ENCODE measurements at regions not wholly inside any gene's neighbourhood (a gene's known extent, or its start where the extent isn't known, plus 50 kb on each side); places are given as distances from the start of the nearest gene placed in this dataset.
"Not testable (repeated sequence)": the region's sequence is repeated elsewhere in the genome, so short reads cannot be mapped to it uniquely, and the experiment has no call there.

DNA sequence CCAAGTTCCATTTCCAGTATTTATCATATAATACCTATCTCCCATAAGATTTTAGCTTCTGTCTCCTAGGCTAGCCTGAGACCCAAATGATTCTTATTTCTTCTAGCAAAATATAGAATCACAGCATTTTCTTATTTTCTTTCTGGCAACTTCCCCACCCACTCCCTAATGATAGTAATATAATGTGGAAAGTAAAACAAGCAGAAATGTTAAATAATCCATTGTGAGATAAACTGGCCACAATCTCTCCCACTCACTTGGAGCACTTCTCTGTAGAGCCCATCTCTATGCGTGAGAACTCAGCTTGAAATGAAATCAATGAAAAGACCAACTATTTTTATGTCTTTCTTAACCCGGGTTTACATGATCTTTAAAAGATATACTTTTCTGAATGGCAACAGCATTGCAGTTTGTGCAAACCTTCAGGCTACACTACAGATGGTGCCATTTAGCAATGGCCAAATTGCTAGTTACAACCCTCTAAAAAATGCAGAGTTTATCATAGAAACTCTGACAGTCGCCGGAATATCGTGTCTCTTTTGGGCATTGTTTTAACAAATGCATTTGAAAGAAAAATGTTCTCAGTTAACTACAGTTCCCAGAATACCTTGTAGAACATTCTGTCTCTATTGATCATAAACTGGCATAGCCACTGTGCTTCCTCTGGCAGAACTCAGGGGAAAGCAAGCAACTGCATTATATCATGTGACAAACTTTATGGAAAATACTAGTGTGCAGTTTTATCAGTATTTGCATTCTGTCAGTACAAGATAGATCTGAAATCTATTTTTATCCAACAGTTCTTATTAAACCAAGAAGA is 1407.4 kb upstream of the ZEB2 start:
- DNase-seq = peak; percentile 56

DNA sequence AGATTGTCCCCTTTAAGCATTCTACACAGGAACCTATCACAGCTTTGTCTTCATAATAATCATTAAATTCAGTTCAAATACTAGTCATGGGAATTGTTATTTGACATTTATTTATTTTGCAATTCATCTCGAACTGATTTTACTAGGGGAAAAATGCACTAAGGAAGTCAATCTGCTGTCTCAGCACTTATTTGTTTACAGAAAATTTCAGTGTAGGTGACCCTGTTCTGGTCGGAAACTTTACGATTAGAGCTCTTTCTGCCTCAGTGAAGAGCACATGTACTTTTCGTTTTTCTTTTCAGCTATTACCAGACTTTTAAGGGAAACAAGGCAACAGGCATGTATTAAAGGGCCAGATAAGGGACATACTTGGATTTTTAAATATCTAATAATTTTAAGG is 1405.7 kb upstream of the ZEB2 start:
- no peak for DNase-seq

DNA sequence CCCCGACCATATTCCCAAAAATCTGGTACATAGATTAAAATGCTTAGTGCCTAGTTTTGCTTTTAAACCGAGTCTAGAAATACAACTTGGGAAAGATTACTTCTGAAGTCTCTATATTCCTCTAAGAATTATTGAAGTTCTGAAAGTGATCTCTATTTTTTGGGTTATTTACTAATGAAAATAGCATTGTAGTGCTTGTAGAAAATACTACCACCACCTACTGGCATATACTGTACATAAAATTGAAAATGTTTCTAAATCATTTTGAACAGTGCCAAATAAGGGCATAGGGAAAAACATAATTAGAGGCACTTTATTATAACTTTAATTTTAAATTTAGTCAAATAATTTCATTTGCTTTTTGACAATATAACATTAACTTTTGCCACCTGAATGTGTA is 1399.6 kb upstream of the ZEB2 start:
- no peak for DNase-seq

DNA sequence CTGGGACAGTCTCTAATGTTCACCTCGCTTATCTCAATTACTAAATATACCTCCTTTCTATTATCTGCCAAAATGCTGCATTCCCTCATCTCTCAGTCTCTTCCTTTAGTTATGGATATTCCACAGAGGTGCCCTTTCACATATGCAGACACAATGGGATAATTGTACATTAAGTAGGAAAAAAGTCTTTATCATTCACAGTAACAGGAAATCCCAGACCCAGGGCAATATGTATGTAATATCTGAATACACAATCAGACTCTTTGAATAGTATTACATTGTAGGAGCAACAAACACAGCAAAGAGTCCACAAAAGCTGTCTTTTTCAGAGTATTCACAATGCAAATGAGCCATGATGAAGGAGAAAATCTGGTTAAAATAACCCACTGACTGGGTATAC is 1399.0 kb upstream of the ZEB2 start:
- DNase-seq = no peak

DNA sequence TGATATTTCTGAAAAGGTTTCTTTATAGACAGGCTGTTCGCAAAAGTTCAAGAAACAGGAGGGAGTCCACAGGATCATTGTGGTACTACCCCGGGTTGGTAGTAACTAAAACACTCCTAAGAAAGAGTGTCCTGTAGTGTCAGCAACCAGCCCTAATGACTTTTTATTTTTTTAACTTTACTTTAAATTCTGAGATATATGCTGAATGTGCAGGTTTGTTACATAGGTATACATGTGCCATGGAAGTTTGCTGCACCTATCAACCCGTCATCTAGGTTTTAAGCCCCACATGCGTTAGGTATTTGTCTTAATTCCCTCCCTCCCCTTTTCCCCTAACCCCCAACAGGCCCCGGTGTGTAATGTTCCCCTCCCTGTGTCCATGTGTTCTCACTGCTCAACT is 1396.9 kb upstream of the ZEB2 start:
- DNase-seq = no peak

DNA sequence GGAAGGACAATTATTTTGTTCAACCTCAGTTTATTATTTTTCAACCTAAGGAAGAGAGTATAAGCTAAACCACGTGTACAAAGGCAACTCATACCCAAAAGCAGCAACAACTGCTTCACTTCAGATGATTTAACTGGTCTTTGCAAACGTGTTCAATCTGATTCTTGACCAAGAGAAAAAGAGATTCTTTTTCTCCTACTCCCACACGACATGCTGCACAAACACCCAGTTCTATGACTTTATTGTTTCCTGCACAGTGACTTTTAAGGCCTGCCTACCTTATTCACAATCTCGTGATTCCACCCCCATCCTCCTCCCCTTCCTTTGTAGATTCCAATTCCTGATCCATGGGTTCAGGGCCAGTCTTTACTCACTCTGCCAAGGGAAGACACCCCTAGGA is 1394.8 kb upstream of the ZEB2 start:
- DNase-seq = no peak

DNA sequence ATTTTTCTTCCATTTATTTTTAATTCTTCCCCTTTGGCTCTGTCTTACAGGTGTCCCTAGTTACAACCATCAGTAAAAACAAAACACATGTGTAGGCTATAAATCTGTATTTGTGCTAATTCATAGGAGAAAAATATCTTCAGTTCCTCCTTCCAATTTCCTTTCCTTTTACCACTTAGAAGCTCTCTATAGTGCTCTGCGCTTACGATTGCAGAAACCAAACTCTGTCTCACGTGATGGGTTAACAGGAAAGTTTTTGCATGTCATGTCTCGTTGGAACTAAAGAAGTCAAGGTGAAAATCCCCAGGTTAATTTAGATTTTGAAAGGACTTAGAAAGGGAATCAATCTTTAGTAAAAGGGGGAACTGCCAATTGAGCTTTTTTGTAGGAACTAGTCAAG is 1390.5 kb upstream of the ZEB2 start:
- DNase-seq = no peak

DNA sequence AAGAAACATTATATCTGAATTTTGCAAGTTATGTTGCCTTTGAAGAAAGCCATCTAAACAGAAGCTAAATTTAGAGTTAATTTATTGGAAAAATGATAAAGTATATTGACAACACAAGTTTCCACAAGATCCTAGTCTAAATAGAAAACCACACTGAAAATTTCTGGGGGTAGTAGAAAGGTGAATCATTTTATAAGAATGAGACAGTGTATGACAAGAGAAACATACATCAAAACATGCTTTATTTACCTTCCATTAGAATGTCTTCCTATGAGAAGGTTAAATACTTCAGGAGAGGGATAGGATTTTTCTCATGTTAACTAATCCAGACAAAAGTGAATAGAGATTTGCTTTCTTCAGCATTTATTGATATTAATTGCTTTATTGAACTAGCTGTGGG is 1389.8 kb upstream of the ZEB2 start:
- DNase-seq = no peak

DNA sequence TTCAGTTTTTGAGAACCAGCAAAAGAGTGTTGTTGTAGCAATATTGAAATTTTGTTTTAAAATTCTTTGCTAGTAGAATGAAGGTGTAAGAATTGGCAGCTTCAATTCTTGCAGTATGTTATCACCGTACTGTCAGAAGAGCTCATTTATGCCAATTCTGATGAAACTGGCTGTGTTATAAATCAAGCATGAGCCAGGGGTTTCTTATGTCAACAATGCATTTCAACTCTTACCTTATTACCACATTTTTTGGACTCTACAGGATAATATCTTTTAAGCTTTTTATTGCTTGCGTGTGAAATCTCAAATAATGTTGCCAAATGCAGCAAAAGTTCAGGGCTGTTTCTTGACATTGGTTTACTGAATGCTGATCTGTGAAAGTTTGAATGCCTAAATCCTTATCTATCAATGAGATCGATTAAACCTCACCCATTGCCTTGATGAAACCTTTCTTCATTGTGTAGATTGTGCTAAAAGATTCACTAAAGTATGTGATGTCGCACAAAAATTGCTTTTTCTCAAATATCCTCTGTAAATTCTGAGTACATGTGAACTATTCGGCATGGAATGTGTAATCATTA is 1389.3 kb upstream of the ZEB2 start:
- no peak for DNase-seq

DNA sequence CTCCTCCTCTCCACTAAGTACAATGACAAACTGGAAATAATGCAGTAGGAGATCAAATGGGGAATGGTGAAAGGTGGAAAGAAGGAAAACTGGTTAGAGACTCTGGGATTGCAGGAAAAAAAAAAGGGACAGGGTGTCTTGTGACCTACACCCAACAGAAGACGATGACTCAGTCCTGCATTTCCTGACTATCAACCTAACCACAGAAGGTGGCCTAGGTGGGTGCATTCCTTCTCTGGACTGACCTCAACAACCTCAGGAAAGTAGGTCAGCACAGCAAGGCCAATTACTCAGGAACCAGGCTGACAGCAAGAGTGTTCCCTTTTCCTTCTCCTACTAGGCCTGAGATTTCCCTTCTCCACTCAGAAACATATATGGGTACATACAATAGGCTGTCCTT is 1386.4 kb upstream of the ZEB2 start:
- no peak for DNase-seq

DNA sequence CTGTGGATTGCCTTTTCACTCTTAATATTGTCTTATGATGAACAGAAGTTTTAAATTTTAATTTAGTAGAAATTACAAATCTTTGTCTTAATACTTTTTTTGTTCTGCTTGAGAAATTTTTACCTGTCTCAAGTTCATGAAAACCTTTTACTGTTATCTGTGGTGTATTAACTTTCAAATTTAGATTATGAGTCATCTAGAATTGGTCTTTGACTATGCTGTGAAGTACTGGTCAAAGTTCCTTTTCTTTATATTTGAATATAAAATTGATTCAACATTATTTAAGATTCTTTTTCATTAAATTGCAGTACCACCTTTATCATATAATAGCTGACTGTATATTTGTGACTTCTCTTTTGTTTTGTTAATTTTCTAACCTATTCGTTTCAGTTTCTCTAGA is 1385.5 kb upstream of the ZEB2 start:
- DNase-seq = no peak

DNA sequence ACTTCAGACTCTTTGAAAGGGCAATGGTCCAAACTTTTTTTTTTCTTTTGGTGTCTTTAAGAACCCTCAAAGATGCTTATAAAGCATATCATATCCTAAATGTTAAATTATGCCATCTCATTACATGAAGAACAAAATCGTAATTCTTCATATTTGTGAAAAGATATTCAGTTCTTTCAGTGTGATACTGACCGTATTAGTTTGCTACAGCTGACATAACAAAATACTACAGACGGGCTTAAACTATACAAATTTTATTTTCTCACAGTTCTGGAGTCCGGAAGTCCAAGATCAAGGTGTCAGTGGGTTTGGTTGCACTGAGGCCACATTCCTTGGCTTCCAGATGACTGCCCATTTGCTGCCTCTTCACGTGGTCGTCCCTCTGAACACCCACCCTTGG is 1377.2 kb upstream of the ZEB2 start:
- DNase-seq = no peak

DNA sequence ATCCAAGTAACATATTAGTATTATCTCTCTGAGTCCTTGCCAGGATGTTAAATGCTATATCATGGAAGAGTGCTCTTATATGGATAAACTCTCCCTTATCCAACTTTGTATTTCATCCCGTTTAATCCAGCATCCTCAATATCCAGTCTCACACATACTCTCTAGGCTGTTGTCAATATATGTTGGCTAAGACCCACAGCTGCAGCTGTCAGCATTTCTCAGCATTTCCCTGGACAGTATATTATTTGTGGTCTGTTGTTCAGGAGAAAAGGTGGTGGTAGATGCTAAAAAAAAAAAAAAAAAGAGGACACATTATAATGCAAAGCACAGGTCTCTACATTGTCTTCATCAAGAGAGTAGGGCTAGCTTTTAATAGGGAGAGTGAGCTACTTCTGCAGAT is 1368.0 kb upstream of the ZEB2 start:
- no peak for DNase-seq

DNA sequence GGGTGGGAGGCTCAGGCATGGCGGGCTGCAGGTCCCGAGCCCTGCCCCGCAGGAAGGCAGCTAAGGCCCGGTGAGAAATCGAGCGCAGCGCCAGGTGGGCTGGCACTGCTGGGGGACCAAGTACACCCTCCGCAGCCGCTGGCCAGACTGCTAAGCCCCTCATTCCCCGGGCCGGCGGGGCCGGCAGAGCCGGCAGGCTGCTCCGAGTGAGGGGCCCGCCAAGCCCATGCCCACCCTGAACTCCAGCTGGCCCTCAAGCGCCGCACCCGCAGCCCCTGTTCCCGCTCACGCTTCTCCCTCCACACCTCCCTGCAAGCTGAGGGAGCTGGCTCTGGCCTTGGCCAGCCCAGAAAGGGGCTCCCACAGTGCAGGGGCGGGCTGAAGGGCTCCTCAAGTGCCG is 1361.1 kb upstream of the ZEB2 start:
- DNase-seq = not testable (repeated sequence)

DNA sequence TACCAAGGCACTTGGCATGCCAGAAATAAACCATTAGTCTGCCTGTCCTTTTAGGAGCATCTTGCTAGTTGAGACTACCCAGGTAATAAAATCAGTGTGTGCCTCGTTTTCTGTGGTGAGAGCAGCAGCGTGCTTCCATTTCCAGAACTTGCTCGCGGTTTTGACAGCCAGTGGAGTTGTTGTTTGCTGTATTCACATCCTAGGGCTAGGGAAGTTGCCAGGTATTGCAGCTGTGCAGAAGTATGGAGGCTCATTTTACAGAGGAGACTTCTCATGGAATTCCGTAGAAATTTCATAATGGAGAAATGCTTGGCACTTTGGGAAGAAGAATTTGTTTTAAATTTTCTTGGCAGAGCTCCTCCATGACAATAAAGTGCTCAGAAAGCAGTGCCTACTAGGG is 1355.1 kb upstream of the ZEB2 start:
- DNase-seq = no peak

DNA sequence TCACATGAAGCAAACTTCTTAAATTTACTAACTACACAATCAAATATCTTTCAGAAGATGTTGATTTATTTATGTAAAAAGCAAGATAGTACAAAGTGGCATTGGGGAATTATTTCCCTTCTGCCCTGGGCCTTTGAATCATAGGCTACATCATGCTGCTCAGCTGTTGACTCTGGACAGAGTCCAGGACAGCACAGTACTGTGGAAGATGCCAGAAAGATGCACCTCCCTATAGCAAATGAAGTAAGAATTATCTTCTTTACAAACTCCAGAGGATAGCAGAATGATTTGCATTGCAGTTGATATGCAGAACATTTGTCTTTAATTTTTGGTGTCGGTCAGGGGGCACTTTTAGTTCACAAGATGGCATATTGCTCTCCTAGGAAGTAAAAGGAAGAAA is 1354.5 kb upstream of the ZEB2 start:
- DNase-seq = no peak

DNA sequence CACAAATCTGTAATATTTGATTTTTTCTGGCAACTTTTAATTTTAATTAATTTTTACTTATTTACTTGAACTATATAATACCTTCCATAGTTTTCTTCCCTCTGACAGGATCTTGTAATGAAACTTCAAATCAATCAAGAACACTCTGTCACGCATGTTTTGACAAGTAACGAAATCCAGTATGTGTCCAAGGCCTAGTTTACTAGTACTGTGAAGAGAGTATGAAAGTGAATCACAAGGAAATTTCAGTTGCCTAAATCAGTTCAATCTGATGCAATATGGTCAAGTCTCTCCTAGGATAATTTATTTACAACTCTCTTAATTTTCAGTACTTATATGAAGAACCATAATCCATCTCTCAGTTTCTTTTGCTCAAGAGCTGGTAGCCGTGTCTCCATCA is 1344.6 kb upstream of the ZEB2 start:
- DNase-seq = no peak

DNA sequence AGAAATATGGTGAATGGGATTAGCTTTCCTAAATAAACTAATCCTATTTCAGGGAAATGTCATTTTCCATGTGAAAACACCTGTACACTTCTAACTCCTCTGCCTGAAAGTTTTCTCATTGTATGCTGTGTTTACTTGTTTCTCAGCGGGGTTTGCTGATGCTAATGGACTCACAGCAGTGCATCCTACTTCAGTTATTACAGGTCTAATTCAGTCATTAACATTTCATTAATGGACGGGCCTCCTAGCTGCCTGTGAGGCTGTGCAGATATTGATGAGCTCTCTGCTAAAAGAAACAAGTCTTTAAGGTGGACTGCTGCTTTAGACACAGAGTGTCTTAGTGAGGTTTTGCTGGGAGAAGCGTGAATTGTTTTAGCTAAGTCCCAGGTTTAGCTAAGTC is 1342.0 kb upstream of the ZEB2 start:
- no peak for DNase-seq

DNA sequence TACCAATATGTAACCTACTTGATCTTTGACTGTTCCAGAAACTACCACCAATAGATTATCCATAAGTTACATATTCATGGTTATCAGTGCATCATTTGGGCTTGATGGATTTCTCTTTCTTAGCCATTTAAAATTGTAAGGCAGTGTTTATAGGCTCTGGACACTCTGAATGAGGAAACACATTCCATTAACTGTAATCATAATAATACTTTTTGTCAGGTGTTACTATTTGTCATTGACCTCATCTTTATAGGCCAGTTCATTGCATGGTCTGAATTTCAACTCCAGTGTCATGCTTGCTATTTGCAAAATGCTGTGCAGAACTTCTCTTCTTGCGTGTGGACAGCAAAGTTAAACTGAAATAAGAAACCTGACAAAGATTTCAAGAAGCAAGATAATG is 1340.2 kb upstream of the ZEB2 start:
- DNase-seq = no peak

DNA sequence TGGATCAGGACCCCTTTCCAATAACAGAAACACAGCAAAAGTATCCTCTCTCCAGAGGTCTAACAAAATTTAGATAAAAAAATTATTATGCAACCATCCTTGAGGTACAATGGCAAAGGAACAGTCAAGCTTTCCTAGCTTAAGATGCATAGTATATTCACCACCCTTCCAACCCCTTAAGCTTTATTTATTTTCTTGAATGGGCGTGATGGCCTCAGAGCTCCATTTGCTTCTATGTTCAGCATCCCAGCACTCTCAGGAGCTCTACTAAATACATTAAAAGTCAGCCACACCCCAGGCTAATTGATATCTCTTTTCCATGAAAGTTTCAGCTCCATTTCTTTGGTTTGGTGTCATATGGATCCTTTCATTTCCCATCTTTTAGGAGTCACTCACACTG is 1335.2 kb upstream of the ZEB2 start:
- DNase-seq = no peak

DNA sequence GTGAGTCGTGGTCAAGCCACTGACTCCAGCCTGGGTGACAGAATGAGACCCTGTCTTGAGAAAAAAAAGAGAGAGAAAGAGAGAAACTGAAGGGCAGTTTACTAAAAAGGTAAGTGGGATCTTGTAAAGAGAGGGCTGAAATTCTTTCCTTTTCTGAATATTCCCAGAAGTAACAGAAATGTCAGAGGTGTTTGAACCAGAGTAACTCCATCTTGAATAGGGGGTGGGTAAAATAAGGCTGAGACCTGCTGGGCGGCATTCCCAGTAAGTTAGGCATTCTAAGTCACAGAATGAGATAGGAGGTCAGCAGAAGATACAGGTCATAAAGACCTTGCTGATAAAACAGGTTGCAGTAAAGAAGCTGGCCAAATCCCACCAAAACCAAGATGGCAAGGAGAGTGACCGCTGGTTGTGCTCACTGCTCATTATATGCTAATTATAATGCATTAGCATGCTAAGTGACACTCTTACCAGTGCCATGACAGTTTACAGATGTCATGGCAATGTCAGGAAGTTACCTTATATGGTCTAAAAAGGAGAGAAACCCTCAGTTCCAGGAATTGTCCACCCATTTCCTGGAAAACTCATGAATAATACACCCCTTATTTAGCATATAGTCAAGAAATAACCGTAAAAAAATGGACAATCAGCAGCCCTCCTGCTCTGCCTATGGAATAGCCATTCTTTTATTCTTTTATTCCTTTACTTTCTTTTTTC is 1334.3 kb upstream of the ZEB2 start:
- DNase-seq = no peak

DNA sequence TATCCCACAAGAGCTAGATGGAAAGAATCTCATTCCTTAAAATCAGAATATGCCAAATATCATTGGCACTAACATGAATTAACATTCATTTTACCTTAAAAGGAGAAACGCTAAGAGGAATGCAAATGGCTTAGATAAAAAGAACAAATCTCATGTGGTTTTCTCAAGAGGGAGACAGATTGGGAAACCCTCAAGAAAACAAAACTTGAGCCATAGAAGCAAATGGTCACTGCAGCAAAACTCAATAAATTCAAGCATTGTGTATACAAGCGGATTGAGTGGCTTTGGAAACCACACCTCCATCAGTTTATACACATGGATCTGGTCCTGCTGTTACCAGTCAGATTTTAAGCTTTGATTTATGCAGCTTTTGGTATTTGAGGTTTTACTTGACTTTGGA is 1331.8 kb upstream of the ZEB2 start:
- no peak for DNase-seq

DNA sequence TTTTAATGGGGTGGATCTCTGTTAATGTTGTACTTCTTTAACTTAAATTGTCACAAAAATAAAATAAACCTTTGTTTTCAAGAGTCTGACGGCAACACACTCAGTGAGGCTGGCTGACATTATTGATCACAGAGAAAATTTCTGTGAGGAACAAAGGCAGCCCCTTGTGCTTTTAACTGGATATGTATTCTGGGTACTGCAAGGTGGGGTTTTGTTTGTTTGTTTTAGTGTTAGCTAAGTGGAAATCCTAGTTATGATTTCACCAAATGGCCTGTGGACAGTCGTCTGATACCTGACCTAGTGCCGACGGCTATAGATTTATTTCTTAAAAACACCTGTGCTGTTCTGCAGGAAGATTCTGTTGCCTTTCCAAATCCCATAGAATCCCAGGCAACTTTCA is 1329.5 kb upstream of the ZEB2 start:
- DNase-seq = no peak

DNA sequence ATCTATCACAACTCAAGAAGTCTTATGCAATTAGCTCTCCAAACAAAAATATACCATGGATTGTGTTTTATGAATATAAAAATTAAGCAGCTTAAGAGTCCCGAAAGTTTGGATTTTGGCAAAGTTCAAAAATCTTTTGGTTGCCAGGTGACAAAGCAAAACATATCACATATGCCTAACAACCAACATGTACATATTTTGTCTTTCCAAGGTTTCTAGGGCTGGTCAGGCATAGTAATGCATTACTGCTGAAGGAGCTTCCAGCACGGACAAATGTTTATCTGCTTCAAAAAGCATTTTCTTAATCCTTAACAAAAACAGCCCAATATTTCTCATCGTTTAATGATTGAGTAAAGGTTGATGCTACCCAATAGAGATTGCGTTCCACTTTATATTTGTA is 1327.1 kb upstream of the ZEB2 start:
- no peak for DNase-seq

DNA sequence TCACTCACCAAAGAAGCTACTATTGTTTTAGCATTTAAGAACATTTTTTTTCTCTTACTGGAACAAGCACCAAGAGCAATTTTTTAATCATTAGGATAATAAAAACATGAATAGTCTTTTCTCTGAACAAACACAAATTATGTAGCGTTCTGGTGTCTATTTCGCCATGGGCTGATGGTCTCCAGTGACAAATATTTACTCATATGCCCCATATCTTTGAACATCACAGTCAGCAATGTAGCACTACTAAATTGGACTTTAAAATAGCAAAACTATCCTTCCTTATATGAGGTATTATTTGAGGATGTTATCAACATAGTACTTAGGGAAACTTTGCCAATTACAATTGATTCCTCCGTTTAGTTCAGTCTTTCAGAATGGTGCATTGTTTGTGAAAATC is 1326.0 kb upstream of the ZEB2 start:
- DNase-seq = no peak
